ENCODE measurements at regions not wholly inside any gene's neighbourhood (a gene's known extent, or its start where the extent isn't known, plus 50 kb on each side); places are given as distances from the start of the nearest gene placed in this dataset.

DNA sequence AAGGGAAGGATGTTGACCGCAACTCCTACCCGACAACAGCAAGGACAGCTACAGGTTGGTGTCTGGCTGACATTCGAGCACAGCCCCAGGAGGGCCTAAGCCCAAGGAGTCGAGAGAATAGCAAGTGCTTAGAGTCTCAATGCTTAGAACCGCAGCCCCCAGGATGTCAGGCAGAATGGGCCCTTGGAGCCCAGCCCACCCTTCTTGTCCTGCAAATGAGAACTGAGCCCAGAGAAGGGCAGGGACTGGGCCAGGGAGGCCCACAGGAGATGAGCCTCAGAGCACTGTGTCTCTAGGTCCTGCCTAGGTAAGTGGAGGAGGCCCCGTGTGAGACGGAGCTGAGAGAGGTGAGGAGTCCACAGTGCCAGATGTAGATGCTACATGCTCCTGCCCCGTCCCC is 173.3 kb upstream of the ZMIZ1 start:
- no peak for DNase-seq (ENCODE audit: low read depth, low spot score)
- TF ChIP-seq SUZ12 (IDR thresholded peaks at IDR 0.05; ENCODE audit: extremely low read depth, insufficient read depth, insufficient read length) = no peak
- TF ChIP-seq ZNF274 (IDR thresholded peaks at IDR 0.05; ENCODE audit: low read depth, low read length) = no peak
- no peak for TF ChIP-seq YY1 (IDR thresholded peaks at IDR 0.05; ENCODE audit: insufficient read depth, insufficient read length)

DNA sequence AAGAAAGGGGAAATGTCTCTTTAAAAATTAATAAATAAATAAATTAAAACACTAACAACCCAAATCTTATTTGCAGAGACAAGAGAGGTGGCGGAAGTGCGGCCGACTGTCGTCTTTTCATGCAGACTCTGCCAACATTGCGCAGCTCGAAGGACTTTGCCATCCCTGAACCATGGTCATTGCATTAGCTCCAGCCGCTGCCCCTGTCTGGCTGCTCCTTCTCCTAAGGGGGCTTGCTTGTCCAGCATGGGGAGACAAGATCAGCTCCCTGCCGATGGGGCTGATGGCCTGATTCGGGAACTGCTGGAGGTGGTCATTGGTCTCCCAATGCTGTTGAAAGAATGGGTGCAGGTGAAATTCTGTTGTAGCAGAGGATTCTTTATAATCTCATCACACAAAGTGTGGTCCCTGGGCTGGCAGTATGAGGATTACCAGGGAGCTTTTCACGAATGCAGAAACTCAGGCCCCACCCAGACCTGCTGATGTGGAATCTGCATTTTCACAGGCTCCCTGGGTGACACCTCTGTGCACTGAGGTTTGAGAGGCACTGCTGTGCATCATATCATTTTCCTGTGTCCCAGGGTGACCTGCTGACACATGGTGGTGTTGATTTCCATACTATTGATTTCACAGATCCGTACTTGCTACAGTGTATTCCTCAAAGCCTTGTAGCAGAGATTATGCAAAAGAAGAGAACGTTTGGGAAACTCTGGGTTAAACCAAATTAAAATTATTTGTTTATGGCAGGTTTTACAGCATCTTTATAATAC is 172.4 kb upstream of the ZMIZ1 start:
- TF ChIP-seq YY1 (IDR thresholded peaks at IDR 0.05; ENCODE audit: insufficient read depth, insufficient read length) = no peak
- no peak for TF ChIP-seq ZNF274 (IDR thresholded peaks at IDR 0.05; ENCODE audit: low read depth, low read length)
- no peak for TF ChIP-seq SUZ12 (IDR thresholded peaks at IDR 0.05; ENCODE audit: extremely low read depth, insufficient read depth, insufficient read length)
- Histone ChIP-seq H3K9ac (ENCODE audit: insufficient read length, low read depth) (no peak overlapping the region), H3K36me3 (ENCODE audit: insufficient read depth, insufficient read length, low read length) (no peaks in the 10 kb centered on the region), H3K9me3 (ENCODE audit: insufficient read depth, low read length) (no peaks in the 10 kb centered on the region), H3K27me3 (ENCODE audit: insufficient read depth, insufficient read length) (no peaks in the 10 kb centered on the region), H3K4me1 (ENCODE audit: insufficient read depth, insufficient read length) (peaks cover 3% of the 10 kb centered on the region), H3K4me3 (ENCODE audit: insufficient read length, low read depth) (no peak overlapping the region)
- no peak for DNase-seq (ENCODE audit: low read depth, low spot score)

More for the DNA sequence above, 173.3 kb upstream of the ZMIZ1 start:
- no peaks in the 10 kb centered on the region for H3K36me3 ChIP-seq (ENCODE audit: insufficient read depth, insufficient read length, low read length)
- no peaks in the 10 kb centered on the region for H3K27me3 ChIP-seq (ENCODE audit: insufficient read depth, insufficient read length)
- H3K4me3 ChIP-seq (ENCODE audit: insufficient read length, low read depth) = no peak overlapping the region
- no peak overlapping the region for H3K9ac ChIP-seq (ENCODE audit: insufficient read length, low read depth)
- no peaks in the 10 kb centered on the region for H3K9me3 ChIP-seq (ENCODE audit: insufficient read depth, low read length)
- peaks cover 3% of the 10 kb centered on the region for H3K4me1 ChIP-seq (ENCODE audit: insufficient read depth, insufficient read length)

DNA sequence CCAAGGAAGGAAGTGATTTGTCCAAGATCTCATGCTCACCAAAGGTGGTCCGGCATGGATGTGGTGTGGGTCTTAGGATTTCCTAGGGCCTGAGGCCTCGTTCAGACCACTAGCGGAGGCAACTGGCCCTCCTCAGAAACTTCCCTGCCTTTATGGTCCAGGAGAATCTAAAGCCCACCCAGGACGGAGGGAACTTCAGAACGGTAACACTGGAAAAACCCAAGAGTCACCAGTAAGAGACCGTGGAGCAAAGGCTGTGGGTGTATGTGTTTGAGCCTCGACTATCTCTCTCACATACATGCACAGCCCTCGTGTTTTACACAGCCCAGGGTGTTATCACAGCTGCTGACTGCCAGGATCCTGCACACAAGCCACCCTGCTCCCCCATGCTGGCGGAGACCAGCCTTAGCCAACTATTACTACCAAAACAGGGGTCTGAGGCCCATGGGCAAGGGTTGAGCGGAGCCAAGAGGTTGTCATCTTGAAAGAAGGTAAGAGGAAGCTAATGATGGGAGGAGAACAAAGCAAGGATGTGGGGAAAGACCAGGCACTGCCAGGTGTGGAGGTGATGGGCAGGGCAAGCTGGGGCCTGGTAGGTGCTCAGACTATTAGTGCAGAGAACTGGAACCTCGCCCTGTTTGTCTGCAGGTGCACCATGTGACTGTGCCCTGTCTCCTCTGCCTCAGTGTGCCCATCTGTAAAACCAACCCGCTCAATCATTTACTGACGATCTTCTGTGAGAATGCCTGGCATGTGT is 170.2 kb upstream of the ZMIZ1 start:
- DNase-seq (ENCODE audit: low read depth, low spot score) = no peak
- H3K4me3 ChIP-seq (ENCODE audit: insufficient read length, low read depth) = no peak overlapping the region
- H3K9me3 ChIP-seq (ENCODE audit: insufficient read depth, low read length) = no peaks in the 10 kb centered on the region
- no peak overlapping the region for H3K9ac ChIP-seq (ENCODE audit: insufficient read length, low read depth)
- TF ChIP-seq ZNF274 (IDR thresholded peaks at IDR 0.05; ENCODE audit: low read depth, low read length) (no peak), YY1 (IDR thresholded peaks at IDR 0.05; ENCODE audit: insufficient read depth, insufficient read length) (no peak), SUZ12 (IDR thresholded peaks at IDR 0.05; ENCODE audit: extremely low read depth, insufficient read depth, insufficient read length) (no peak)
- H3K27me3 ChIP-seq (ENCODE audit: insufficient read depth, insufficient read length) = peaks cover 3% of the 10 kb centered on the region
- no peaks in the 10 kb centered on the region for H3K36me3 ChIP-seq (ENCODE audit: insufficient read depth, insufficient read length, low read length)
- peaks cover 3% of the 10 kb centered on the region for H3K4me1 ChIP-seq (ENCODE audit: insufficient read depth, insufficient read length)

DNA sequence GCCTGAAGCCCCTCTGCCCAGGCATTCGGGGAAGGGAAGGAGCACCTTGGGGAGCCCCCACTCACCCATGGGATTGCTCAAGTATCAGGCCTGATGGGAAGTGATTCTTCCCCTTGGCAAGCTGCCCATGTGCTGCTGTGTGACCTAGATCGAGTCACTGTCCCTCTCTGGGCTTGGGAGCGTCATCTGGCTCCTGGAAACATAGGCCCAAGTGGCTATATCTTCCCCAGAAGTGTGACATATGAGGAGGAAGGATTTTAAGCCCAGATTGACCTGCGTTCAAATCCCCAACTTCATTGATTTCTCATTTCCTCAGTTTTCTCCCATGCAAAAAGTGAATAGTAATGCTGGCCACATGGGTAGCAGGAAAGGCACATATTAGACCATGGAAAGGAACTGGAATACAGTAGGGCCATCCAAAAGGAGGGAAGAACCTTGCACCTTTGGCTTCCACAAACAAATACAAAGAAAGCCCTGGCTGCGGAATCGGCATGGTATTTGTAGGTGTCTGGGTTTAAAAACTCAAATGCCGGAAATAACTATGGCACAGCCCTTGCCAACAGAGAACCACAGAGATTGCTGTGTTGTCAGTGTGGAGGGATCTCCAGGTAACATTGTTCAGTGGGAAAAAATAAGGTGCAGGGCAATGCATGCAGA is 169.5 kb upstream of the ZMIZ1 start:
- peaks cover 3% of the 10 kb centered on the region for H3K27me3 ChIP-seq (ENCODE audit: insufficient read depth, insufficient read length)
- H3K4me1 ChIP-seq (ENCODE audit: insufficient read depth, insufficient read length) = peaks cover 5% of the 10 kb centered on the region
- TF ChIP-seq YY1 (IDR thresholded peaks at IDR 0.05; ENCODE audit: insufficient read depth, insufficient read length) (no peak), SUZ12 (IDR thresholded peaks at IDR 0.05; ENCODE audit: extremely low read depth, insufficient read depth, insufficient read length) (no peak), ZNF274 (IDR thresholded peaks at IDR 0.05; ENCODE audit: low read depth, low read length) (no peak)
- H3K9ac ChIP-seq (ENCODE audit: insufficient read length, low read depth) = no peak overlapping the region
- H3K9me3 ChIP-seq (ENCODE audit: insufficient read depth, low read length) = no peaks in the 10 kb centered on the region
- no peaks in the 10 kb centered on the region for H3K36me3 ChIP-seq (ENCODE audit: insufficient read depth, insufficient read length, low read length)
- no peak for DNase-seq (ENCODE audit: low read depth, low spot score)
- H3K4me3 ChIP-seq (ENCODE audit: insufficient read length, low read depth) = no peak overlapping the region

DNA sequence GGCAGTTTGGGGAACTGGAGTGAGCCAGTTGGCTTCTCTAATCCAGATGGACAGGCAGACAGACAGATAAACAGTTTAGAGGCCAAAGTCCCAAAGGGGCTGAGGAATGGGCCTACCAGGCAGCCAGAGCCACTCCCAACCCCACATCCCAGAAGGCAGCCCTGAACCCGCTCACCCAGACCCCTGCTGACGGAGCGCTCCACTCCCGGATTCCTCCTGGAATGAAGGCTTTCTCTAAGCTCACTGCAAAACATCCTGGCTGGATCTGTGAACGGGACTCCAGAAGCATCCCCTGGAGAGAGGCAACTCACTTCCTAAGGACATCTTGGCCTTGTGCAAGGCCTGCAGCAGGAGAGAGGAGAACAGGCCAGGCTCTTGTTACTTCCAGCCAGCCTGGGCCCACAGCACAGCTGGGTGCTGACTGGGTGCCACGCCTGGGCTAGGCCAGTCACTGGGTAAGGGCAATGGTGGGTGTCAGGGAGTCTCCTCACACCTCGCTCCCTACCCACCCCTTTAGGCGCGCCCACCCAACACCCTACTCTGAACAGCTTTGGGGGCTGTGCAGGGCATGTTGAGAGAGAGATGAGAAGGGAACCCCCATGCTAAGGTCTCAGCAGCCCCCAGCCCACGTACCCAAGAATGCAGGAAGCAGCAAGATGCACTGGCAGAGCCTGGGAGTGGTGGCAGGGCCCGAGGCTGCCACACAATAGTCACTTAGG is 168.6 kb upstream of the ZMIZ1 start:
- H3K4me3 ChIP-seq (ENCODE audit: insufficient read length, low read depth) = no peak overlapping the region
- H3K9ac ChIP-seq (ENCODE audit: insufficient read length, low read depth) = no peak overlapping the region
- H3K4me1 ChIP-seq (ENCODE audit: insufficient read depth, insufficient read length) = peaks cover 7% of the 10 kb centered on the region
- DNase-seq (ENCODE audit: low read depth, low spot score) = no peak
- H3K9me3 ChIP-seq (ENCODE audit: insufficient read depth, low read length) = no peaks in the 10 kb centered on the region
- no peaks in the 10 kb centered on the region for H3K36me3 ChIP-seq (ENCODE audit: insufficient read depth, insufficient read length, low read length)
- TF ChIP-seq SUZ12 (IDR thresholded peaks at IDR 0.05; ENCODE audit: extremely low read depth, insufficient read depth, insufficient read length) (no peak), ZNF274 (IDR thresholded peaks at IDR 0.05; ENCODE audit: low read depth, low read length) (no peak), YY1 (IDR thresholded peaks at IDR 0.05; ENCODE audit: insufficient read depth, insufficient read length) (no peak)
- peaks cover 3% of the 10 kb centered on the region for H3K27me3 ChIP-seq (ENCODE audit: insufficient read depth, insufficient read length)

DNA sequence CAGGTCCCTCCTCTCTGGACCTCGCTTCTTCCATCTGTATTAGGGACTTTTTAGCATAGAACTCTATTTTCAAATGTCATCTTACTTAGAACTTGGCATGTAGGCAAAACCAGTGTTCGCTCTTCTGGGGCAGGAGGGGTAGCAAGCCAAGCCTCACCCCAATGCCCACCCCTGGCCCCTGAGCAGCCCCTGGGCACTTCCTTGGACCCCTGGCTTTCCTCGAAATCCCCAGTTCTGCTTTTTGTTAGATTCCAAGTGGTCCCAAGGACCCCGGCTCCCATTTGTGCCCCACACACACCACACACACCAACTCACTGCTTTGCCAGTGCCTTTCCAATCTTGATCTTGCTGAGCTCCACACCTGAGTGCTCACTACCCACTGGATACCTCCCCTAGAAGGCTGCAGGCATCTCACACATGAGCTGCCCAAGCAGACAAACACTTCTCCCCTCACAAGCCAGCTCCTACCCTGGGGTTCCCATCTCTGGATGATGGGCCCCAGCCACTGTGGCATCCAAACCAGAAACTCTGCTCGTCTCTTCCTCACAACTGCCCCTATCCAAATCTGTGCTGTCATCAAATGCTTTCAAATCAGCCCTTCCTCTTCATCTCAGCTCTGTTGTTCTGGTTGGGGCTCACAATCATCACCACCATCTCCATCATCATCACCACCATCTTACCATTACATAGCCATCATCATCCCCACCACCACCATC is 167.9 kb upstream of the ZMIZ1 start:
- no peak for DNase-seq (ENCODE audit: low read depth, low spot score)
- Histone ChIP-seq H3K36me3 (ENCODE audit: insufficient read depth, insufficient read length, low read length) (no peaks in the 10 kb centered on the region), H3K27me3 (ENCODE audit: insufficient read depth, insufficient read length) (peaks cover 3% of the 10 kb centered on the region), H3K4me1 (ENCODE audit: insufficient read depth, insufficient read length) (peaks cover 3% of the 10 kb centered on the region), H3K9me3 (ENCODE audit: insufficient read depth, low read length) (no peaks in the 10 kb centered on the region), H3K9ac (ENCODE audit: insufficient read length, low read depth) (no peak overlapping the region), H3K4me3 (ENCODE audit: insufficient read length, low read depth) (no peak overlapping the region)
- no peak for TF ChIP-seq YY1 (IDR thresholded peaks at IDR 0.05; ENCODE audit: insufficient read depth, insufficient read length)
- no peak for TF ChIP-seq ZNF274 (IDR thresholded peaks at IDR 0.05; ENCODE audit: low read depth, low read length)
- TF ChIP-seq SUZ12 (IDR thresholded peaks at IDR 0.05; ENCODE audit: extremely low read depth, insufficient read depth, insufficient read length) = no peak
